ENCODE measurements at regions not wholly inside any gene's neighbourhood (a gene's known extent, or its start where the extent isn't known, plus 50 kb on each side); places are given as distances from the start of the nearest gene placed in this dataset.

- ATAC-seq (no peak), DNase-seq (no peak)
- Histone ChIP-seq H3K36me3 (no peaks in the 10 kb centered on the region), H3K4me3 (no peak overlapping the region), H3K27me3 (no peaks in the 10 kb centered on the region), H3K4me1 (no peaks in the 10 kb centered on the region), H3K9me3 (no peaks in the 10 kb centered on the region), H3K27ac (no peak overlapping the region)
- 82 to 90% (median 86%) methylated on average over 2 of the region's 2 CpGs for WGBS, 4 donors
- TF ChIP-seq POLR2A (IDR thresholded peaks at IDR 0.05) (no peak), CTCF (IDR thresholded peaks at IDR 0.05) (no peak)
- intact Hi-C loops (cut with DNase I), result no loop called here
These were observed 107.7 kb upstream of the KCND2 start for GRCh38 chr7:120165227-120165626.

DNA sequence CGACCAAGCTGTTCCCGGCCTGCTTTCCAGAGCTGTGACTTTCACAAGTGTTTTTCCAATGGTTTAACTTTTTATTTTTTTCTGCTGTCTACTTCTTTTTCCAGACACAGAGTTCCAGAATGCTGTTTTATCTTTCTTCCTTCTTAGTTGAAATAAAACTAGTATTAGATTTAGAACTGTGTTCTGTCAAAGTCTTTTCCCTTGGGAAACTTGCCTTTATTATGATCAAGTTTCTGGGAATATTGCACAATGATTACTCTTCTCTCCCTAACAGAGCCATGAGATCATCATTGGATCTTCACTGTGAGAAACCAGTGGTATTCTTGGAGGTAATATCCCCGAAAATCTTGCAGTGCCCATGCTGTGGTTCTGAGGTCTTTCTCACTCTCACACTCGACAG lies 104.9 kb upstream of the KCND2 start:
- intact Hi-C loops (cut with DNase I), result no loop called here
- ATAC-seq (peak in 3 of 4 donors; percentile 18 to 71 (median 63)), DNase-seq (peak in 1 of 5 donors; percentile 26)
- Histone ChIP-seq H3K9me3 (no peaks in the 10 kb centered on the region), H3K4me1 (peaks cover 0 to 5% (median 0%) of the 10 kb centered on the region in 12 donors), H3K27me3 (no peaks in the 10 kb centered on the region), H3K36me3 (no peaks in the 10 kb centered on the region), H3K27ac (peak overlapping the region in 8 of 12 donors; percentile 17 to 72 (median 31)), H3K4me3 (no peak overlapping the region)
- WGBS, 4 donors, result 53 to 71% (median 63%) methylated on average over 4 of the region's 4 CpGs
- no peak for TF ChIP-seq POLR2A (IDR thresholded peaks at IDR 0.05)
- TF ChIP-seq CTCF (IDR thresholded peaks at IDR 0.05), result no peak

GRCh38 chr7:120169996-120170783 lies 102.8 kb upstream of the KCND2 start:
- H3K36me3 ChIP-seq, result no peaks in the 10 kb centered on the region
- DNase-seq (no peak), ATAC-seq (no peak)
- no peak for TF ChIP-seq POLR2A (IDR thresholded peaks at IDR 0.05)
- no peaks in the 10 kb centered on the region for H3K27me3 ChIP-seq
- H3K27ac ChIP-seq, result peak overlapping the region in 1 of 12 donors; percentile 25
- WGBS, 4 donors, result 59 to 64% (median 63%) methylated on average over 2 of the region's 2 CpGs
- H3K4me1 ChIP-seq, result peaks cover 0 to 5% (median 0%) of the 10 kb centered on the region in 12 donors
- no peak overlapping the region for H3K4me3 ChIP-seq
- H3K9me3 ChIP-seq, result no peaks in the 10 kb centered on the region
- intact Hi-C loops (cut with DNase I), result no loop called here

- H3K27me3 ChIP-seq, result no peaks in the 10 kb centered on the region
- ATAC-seq (peak in 3 of 4 donors; percentile 48 to 74 (median 56)), DNase-seq (no peak)
- H3K27ac ChIP-seq, result peak overlapping the region in 1 of 12 donors; percentile 25
- intact Hi-C loops (cut with DNase I), result no loop called here
- H3K4me3 ChIP-seq, result no peak overlapping the region
- TF ChIP-seq POLR2A (IDR thresholded peaks at IDR 0.05), result no peak
- no peak for TF ChIP-seq CTCF (IDR thresholded peaks at IDR 0.05)
- H3K9me3 ChIP-seq, result no peaks in the 10 kb centered on the region
- H3K36me3 ChIP-seq, result no peaks in the 10 kb centered on the region
- peaks cover 0 to 5% (median 0%) of the 10 kb centered on the region in 12 donors for H3K4me1 ChIP-seq
These were observed 102.1 kb upstream of the KCND2 start for GRCh38 chr7:120170834-120171233.

Data from heart left ventricle (tissue), 16 donors.